Activated T-helper 2 cell treated with anti-CD3 and anti-CD28 coated beads, Interferon-gamma antibody, Interleukin-2, Interleukin-4, amounts not matched to agents 10 μg/mL and 5 μg/mL and 100 μg/mL, durations not matched to agents 14 hours and 24 hours and 36 hours (primary cell): ENCODE measurements at regions not wholly inside any gene's neighbourhood (a gene's known extent, or its start where the extent isn't known, plus 50 kb on each side); places are given as distances from the start of the nearest gene placed in this dataset.

ENCODE experiments used
- DNase-seq: peaks from one replicate; pipeline ENCODE4 v3.0.0; 2021; ENCODE audit warnings: low spot score
- H3K27ac Mint-ChIP-seq: one replicate; pipeline ENCODE4 v1.8.0; 2021; ENCODE audit warnings: mixed read lengths
- H3K27me3 Mint-ChIP-seq: one replicate; pipeline ENCODE4 v1.8.0; 2021; ENCODE audit warnings: low read depth, mixed read lengths
- H3K36me3 Mint-ChIP-seq: one replicate; pipeline ENCODE4 v1.8.0; 2021; ENCODE audit warnings: low read depth, mixed read lengths
- H3K4me1 Mint-ChIP-seq: one replicate; pipeline ENCODE4 v1.8.0; 2021; ENCODE audit warnings: low read depth, mixed read lengths
- H3K4me3 Mint-ChIP-seq: one replicate; pipeline ENCODE4 v1.8.0; 2021; ENCODE audit warnings: low read depth, mild to moderate bottlenecking, moderate library complexity, mixed read lengths
- H3K9me3 Mint-ChIP-seq: one replicate; pipeline ENCODE4 v1.8.0; 2021; ENCODE audit warnings: mixed read lengths
- intact Hi-C: fragments of 100-400 bp; cut with micrococcal nuclease; formaldehyde crosslinking; loops from one replicate; pipeline ENCODE4 v1.15.1; 2023

DNA sequence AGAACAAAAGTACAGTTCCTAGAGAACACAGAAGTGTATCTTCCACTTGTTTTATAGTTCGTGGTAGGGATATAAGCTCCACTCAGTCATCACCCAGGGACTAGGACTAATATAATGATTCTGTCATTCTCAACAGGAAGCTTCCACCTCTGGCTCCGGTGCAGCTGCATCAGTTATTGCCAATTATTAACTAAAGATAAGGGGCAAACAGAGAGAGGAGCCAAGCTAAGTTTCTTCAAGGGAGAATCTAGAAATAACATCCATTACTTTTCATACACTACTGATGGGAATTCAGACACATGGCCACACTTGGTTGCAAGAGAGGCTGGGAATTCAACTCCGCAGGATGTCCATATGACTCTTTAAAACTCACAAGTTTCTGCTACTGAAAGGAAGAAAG lies 917.9 kb downstream of the OLFM4 start:
- Mint-ChIP-seq H3K9me3 (peaks cover 35% of the 10 kb centered on the region), H3K4me3 (no peak overlapping the region), H3K27me3 (no peaks in the 10 kb centered on the region), H3K27ac (no peak overlapping the region), H3K4me1 (no peaks in the 10 kb centered on the region), H3K36me3 (no peaks in the 10 kb centered on the region)
- intact Hi-C loops: no loop called here
- DNase-seq: no peak

DNA sequence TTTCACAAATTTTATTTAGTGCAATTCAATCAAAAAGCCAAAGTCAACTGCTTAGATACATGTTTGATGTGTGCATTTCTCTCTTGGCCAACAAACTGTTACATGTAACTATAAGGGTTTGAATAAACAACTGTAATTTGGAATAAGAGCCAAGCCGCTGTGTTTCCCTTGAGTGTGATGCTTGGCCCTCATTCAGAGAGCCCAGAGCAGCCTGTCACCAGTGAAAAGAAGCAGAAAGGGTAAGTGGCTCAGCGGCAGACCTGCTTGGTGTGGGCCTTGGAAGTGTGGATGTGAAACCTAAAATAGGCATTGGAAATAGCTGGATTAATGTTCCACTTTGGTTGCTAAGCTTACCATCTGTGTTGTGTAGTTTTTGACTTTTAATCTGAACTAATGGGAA lies 924.6 kb downstream of the OLFM4 start:
- DNase-seq: no peak
- intact Hi-C loops: no loop called here
- no peak overlapping the region for H3K27ac Mint-ChIP-seq
- H3K4me1 Mint-ChIP-seq: no peaks in the 10 kb centered on the region
- peaks cover 36% of the 10 kb centered on the region for H3K9me3 Mint-ChIP-seq
- no peak overlapping the region for H3K4me3 Mint-ChIP-seq
- no peaks in the 10 kb centered on the region for H3K36me3 Mint-ChIP-seq
- H3K27me3 Mint-ChIP-seq: no peaks in the 10 kb centered on the region
